GM21619 (cell line): ENCODE measurements at regions not wholly inside any gene's neighbourhood (a gene's known extent, or its start where the extent isn't known, plus 50 kb on each side); places are given as distances from the start of the nearest gene placed in this dataset.
"Not testable (repeated sequence)": the region's sequence is repeated elsewhere in the genome, so short reads cannot be mapped to it uniquely, and the experiment has no call there.

ENCODE experiments used
- ATAC-seq: cut with Tn5 transposase; IDR thresholded peaks from one replicate; pipeline ENCODE4 v1.9.1; 2021; ENCODE audit not compliant: unreplicated experiment

- ATAC-seq: no peak
Measured at GRCh38 chrX:115909017-115909416, 261.5 kb upstream of the AGTR2 start.

GRCh38 chrX:115911967-115912366 lies 258.6 kb upstream of the AGTR2 start:
- no peak for ATAC-seq

GRCh38 chrX:115912372-115912897 lies 258.1 kb upstream of the AGTR2 start:
- ATAC-seq: no peak

- ATAC-seq: no peak
Measured at GRCh38 chrX:115913575-115913974, 257.0 kb upstream of the AGTR2 start.

- not testable (repeated sequence) for ATAC-seq
Measured at GRCh38 chrX:115915625-115916024, 254.9 kb upstream of the AGTR2 start.

- ATAC-seq: no peak
Measured at GRCh38 chrX:115929480-115929879, 241.1 kb upstream of the AGTR2 start.

- no peak for ATAC-seq
Measured at GRCh38 chrX:115936008-115936407, 234.5 kb upstream of the AGTR2 start.

- no peak for ATAC-seq
Measured at GRCh38 chrX:115939070-115939469, 231.5 kb upstream of the AGTR2 start.

GRCh38 chrX:115939636-115940160 lies 230.8 kb upstream of the AGTR2 start:
- ATAC-seq: no peak

GRCh38 chrX:115940348-115940747 lies 230.2 kb upstream of the AGTR2 start:
- no peak for ATAC-seq

GRCh38 chrX:115940888-115941332 lies 229.6 kb upstream of the AGTR2 start:
- no peak for ATAC-seq

GRCh38 chrX:115941388-115941787 lies 229.2 kb upstream of the AGTR2 start:
- no peak for ATAC-seq

GRCh38 chrX:115946059-115946458 lies 224.5 kb upstream of the AGTR2 start:
- ATAC-seq: no peak

- no peak for ATAC-seq
Measured at GRCh38 chrX:115948018-115948923, 222.3 kb upstream of the AGTR2 start.

GRCh38 chrX:115949900-115950822 lies 220.4 kb upstream of the AGTR2 start:
- ATAC-seq: no peak

- ATAC-seq: no peak
Measured at GRCh38 chrX:115952417-115953092, 218.0 kb upstream of the AGTR2 start.

- ATAC-seq: no peak
Measured at GRCh38 chrX:115957862-115958490, 212.6 kb upstream of the AGTR2 start.

- no peak for ATAC-seq
Measured at GRCh38 chrX:115958687-115959359, 211.7 kb upstream of the AGTR2 start.

GRCh38 chrX:115960440-115961084 lies 210.0 kb upstream of the AGTR2 start:
- no peak for ATAC-seq
